ENCODE measurements at regions not wholly inside any gene's neighbourhood (a gene's known extent, or its start where the extent isn't known, plus 50 kb on each side); places are given as distances from the start of the nearest gene placed in this dataset.
"Not testable (repeated sequence)": the region's sequence is repeated elsewhere in the genome, so short reads cannot be mapped to it uniquely, and the experiment has no call there.

GRCh38 chr3:176149567-176149966, 1047.7 kb downstream of the TBL1XR1 start:
- POLR2A ChIA-PET = no interaction called here
- TF ChIP-seq, protein P1, sequence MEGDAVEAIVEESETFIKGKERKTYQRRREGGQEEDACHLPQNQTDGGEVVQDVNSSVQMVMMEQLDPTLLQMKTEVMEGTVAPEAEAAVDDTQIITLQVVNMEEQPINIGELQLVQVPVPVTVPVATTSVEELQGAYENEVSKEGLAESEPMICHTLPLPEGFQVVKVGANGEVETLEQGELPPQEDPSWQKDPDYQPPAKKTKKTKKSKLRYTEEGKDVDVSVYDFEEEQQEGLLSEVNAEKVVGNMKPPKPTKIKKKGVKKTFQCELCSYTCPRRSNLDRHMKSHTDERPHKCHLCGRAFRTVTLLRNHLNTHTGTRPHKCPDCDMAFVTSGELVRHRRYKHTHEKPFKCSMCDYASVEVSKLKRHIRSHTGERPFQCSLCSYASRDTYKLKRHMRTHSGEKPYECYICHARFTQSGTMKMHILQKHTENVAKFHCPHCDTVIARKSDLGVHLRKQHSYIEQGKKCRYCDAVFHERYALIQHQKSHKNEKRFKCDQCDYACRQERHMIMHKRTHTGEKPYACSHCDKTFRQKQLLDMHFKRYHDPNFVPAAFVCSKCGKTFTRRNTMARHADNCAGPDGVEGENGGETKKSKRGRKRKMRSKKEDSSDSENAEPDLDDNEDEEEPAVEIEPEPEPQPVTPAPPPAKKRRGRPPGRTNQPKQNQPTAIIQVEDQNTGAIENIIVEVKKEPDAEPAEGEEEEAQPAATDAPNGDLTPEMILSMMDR (IDR thresholded peaks at IDR 0.05; ENCODE audit: control extremely low read depth, extremely low read depth, low read depth, missing control alignments) = no peak
- DNase-seq (ENCODE audit: extremely low spot score) = no peak
- CTCF ChIA-PET = no interaction called here

DNA sequence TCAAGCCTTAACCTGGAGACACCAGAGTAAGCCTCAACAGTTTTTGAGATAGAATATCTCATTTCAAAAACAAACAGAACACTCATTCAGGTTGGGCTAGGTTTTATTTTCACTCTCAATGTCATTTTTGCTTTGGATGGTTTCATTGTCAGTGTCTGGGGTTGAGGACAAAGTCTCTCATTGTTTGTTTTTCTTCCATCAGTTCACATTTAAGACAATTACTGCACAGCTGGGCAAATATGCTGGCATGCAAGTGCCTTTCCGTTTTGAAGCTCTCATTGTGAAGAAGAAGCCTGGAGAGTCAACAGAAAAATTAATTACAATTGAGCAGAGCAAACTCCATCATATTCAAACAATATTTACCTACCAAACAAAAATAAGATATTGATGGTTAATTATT, 1050.0 kb downstream of the TBL1XR1 start:
- POLR2A ChIA-PET = no interaction called here
- CTCF ChIA-PET = interaction anchor here (1.4 kb wide), 1 partner anchor 9 kb away, joined by 5 read pairs; no protein-coding TSS in a partner anchor
- no peak for DNase-seq (ENCODE audit: extremely low spot score)
- TF ChIP-seq, protein P1 (IDR thresholded peaks at IDR 0.05; ENCODE audit: control extremely low read depth, extremely low read depth, low read depth, missing control alignments) = no peak

GRCh38 chr3:176141837-176142236, 1055.4 kb downstream of the TBL1XR1 start:
- CTCF ChIA-PET = interaction anchor here (1.6 kb wide), 1 partner anchor 16 kb away, joined by 3 read pairs; no protein-coding TSS in a partner anchor
- DNase-seq (ENCODE audit: extremely low spot score) = no peak
- POLR2A ChIA-PET = no interaction called here
- TF ChIP-seq, protein P1 (IDR thresholded peaks at IDR 0.05; ENCODE audit: control extremely low read depth, extremely low read depth, low read depth, missing control alignments) = no peak

DNA sequence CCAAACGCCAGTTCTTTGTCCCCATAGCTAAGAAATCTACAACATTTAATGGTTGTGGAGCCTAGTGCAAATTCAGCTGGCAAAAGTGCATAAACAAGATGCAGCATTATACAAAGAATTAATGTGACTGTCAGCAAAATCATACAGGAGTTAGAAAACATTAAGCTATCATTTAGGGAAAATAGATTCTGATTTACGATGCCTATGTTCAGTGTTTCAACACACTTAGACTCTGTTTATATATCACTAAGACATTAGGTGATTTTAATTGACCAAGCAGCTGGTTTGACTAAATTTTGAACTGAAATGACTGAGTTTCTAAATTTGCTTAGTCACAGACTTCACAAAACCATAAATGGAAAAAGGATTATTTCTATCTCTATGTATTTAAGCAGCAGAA, 1076.8 kb downstream of the TBL1XR1 start:
- DNase-seq (ENCODE audit: extremely low spot score) = no peak
- TF ChIP-seq, protein P1 (IDR thresholded peaks at IDR 0.05; ENCODE audit: control extremely low read depth, extremely low read depth, low read depth, missing control alignments) = no peak
- CTCF ChIA-PET = interaction anchor here (1.6 kb wide), 1 partner anchor 24 kb away, joined by 3 read pairs; no protein-coding TSS in a partner anchor
- POLR2A ChIA-PET = no interaction called here

- CTCF ChIA-PET = interaction anchor here (1.6 kb wide), 1 partner anchor 24 kb away, joined by 3 read pairs; no protein-coding TSS in a partner anchor
- POLR2A ChIA-PET = no interaction called here
- TF ChIP-seq, protein P1 (IDR thresholded peaks at IDR 0.05; ENCODE audit: control extremely low read depth, extremely low read depth, low read depth, missing control alignments) = no peak
- DNase-seq (ENCODE audit: extremely low spot score) = no peak
Observed at GRCh38 chr3:176119826-176120225, 1077.5 kb downstream of the TBL1XR1 start.

DNA sequence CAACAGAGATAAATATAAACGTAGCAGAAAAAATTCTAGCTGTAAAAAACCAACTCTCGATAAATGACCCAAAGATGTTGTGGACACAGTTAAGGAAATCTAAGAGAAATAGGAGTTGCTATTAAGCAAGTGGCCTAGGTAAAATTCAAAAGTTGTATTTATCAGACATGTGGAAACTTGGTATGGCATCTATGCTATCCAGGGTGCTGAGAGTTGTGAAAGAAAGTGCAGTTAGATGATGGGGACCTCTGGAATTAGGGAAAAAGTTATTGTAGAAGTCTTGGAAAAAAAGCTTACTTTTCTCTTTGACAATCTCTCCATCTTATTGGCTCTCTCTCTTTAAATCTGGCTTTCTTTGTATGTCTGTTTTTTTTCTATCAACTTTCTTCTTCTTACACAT, 1090.9 kb downstream of the TBL1XR1 start:
- DNase-seq (ENCODE audit: extremely low spot score) = no peak
- ChIA-PET CTCF (no interaction called here), POLR2A (no interaction called here)
- TF ChIP-seq, protein P1 (IDR thresholded peaks at IDR 0.05; ENCODE audit: control extremely low read depth, extremely low read depth, low read depth, missing control alignments) = no peak

DNA sequence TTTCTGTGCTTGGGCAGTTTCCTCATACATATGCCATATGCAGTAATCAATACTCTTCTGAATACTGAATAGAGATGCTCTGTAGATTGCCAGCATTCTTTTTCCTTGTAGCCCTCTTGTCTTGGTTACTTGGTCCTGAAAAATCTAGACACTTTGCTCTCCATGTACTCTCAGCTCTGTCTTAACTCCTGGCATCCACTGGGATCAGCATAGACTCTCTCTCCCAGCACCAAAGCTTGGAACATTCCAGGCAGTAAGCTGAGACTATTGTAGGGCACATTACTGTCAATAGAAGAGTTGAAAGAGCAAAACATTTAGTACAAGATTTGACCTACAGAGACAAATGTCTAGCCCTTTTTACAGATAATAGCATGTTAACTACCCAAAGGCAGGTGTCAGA, 1100.3 kb downstream of the TBL1XR1 start:
- DNase-seq (ENCODE audit: extremely low spot score) = no peak
- ChIA-PET POLR2A (no interaction called here), CTCF (no interaction called here)
- TF ChIP-seq, protein P1 (IDR thresholded peaks at IDR 0.05; ENCODE audit: control extremely low read depth, extremely low read depth, low read depth, missing control alignments) = no peak

GRCh38 chr3:176093892-176094291, 1103.4 kb downstream of the TBL1XR1 start:
- CTCF ChIA-PET; POLR2A ChIA-PET; DNase-seq (ENCODE audit: extremely low spot score): not testable (repeated sequence)
